Heart left ventricle (tissue), 13 donors: ENCODE measurements at regions not wholly inside any gene's neighbourhood (a gene's known extent, or its start where the extent isn't known, plus 50 kb on each side); places are given as distances from the start of the nearest gene placed in this dataset.

Experiments
- POLR2A ChIP-seq, 2 donors: fragments of 450-650 bp; IDR thresholded peaks; one replicate each; pipeline ENCODE4 v1.6.1; 2017; ENCODE audit warnings: antibody characterized with exemption in 2 of 2, mild to moderate bottlenecking in 2 of 2, moderate library complexity in 2 of 2
- TF ChIP-seq, protein P1 (sequence below), 12 donors: fragments of 200-600 bp; sonication (generic) in 4 of 12; IDR thresholded peaks; one replicate each; pipeline versions ENCODE4 v1.5.0 to v1.8.0; 2018 to 2022; ENCODE audit warnings: antibody characterized with exemption in 12 of 12, mild to moderate bottlenecking in 5 of 12
- donor health status: ischemic (EF 13 %, LVEDD 7.1; RV severe dilation, severe dysfunction).
- donor health status: DM: no; HTN: yes; CAD: no.
- donor health status: DM: no; HTN: no; CAD: no.
- donor health status: ischemic (EF 25% LVEDD 6.9; RV normal size, moderate dysfunction).
- donor health status: ischemic (EF 25% LVEDD 5.7; RV mildly dilated, moderate dysfunction).
- donor health status: ischemic (EF 35%, LVEDD 5.7; RV mildly dilated, moderate dysfunction).
- donor health status: nonischemic (EF 11% LVEDD 7.7; RV severe dilation, severe dysfunction).
- donor health status: DM: yes; HTN: yes; CAD: no.
- donor health status: PGD.
- donor health status: ischemic (EF 29% LVEDD 5.4; RV normal size, mild dysfunction).
- donor health status: nonischemic (EF 23%, LVEDD 6.1; RV moderate dilation, normal function).

DNA sequence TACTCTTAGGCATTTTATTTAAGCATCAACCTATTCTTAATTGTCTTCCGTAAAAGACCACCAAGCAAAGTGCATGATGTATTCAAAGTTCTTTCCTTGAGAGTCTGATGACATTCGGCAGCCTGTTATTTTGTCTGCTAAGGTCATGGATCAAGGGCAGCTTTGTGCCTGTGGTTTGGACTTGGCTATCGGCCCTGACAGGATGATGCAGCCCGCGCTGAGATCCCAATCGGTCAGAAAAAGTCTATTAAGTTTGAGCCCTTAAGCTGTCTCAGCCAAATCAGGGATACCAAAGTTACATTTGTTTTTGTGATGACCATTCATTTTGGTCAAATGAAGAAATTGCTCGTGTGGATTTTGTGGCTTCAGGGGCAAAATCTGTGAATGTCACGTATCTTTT is 718.9 kb upstream of the FANCL start:
- TF ChIP-seq, protein P1, sequence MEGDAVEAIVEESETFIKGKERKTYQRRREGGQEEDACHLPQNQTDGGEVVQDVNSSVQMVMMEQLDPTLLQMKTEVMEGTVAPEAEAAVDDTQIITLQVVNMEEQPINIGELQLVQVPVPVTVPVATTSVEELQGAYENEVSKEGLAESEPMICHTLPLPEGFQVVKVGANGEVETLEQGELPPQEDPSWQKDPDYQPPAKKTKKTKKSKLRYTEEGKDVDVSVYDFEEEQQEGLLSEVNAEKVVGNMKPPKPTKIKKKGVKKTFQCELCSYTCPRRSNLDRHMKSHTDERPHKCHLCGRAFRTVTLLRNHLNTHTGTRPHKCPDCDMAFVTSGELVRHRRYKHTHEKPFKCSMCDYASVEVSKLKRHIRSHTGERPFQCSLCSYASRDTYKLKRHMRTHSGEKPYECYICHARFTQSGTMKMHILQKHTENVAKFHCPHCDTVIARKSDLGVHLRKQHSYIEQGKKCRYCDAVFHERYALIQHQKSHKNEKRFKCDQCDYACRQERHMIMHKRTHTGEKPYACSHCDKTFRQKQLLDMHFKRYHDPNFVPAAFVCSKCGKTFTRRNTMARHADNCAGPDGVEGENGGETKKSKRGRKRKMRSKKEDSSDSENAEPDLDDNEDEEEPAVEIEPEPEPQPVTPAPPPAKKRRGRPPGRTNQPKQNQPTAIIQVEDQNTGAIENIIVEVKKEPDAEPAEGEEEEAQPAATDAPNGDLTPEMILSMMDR (IDR thresholded peaks at IDR 0.05), result no peak
- TF ChIP-seq POLR2A (IDR thresholded peaks at IDR 0.05), result no peak
